Natural killer cell treated with Interleukin-12 subunit alpha and Interleukin-12 subunit beta and Interleukin-15 and Interleukin-18, amount 100 ng/mL, for 72 hours (primary cell): ENCODE measurements at regions not wholly inside any gene's neighbourhood (a gene's known extent, or its start where the extent isn't known, plus 50 kb on each side); places are given as distances from the start of the nearest gene placed in this dataset.
"Not testable (repeated sequence)": the region's sequence is repeated elsewhere in the genome, so short reads cannot be mapped to it uniquely, and the experiment has no call there.

Experiments
- ATAC-seq, 2 donors: fragments of 150-1000 bp; cut with Tn5 transposase in 1 of 2; sonication (Bioruptor Pico), chemical (Tn5 transposase) in 1 of 2; 2 replicates each; pipeline ENCODE4 v1.10.0; 2021
- DNase-seq: peaks from one replicate; pipeline ENCODE4 v3.0.0; 2022; ENCODE audit warnings: low spot score
- H3K27ac Mint-ChIP-seq, 2 donors: 1 replicate in 1 of 2; 2 replicates in 1 of 2; pipeline ENCODE4 v1.8.0; 2022; ENCODE audit warnings: mixed read lengths in 2 of 2, mild to moderate bottlenecking in 1 of 2, moderate library complexity in 1 of 2
- H3K27me3 Mint-ChIP-seq, 2 donors: 1 replicate in 1 of 2; 2 replicates in 1 of 2; pipeline ENCODE4 v1.8.0; 2022; ENCODE audit warnings: mixed read lengths in 2 of 2
- H3K36me3 Mint-ChIP-seq: one replicate; pipeline ENCODE4 v1.8.0; 2022; ENCODE audit warnings: mixed read lengths
- H3K4me1 Mint-ChIP-seq, 2 donors: 1 replicate in 1 of 2; 2 replicates in 1 of 2; pipeline ENCODE4 v1.8.0; 2022; ENCODE audit warnings: low read depth in 2 of 2, mixed read lengths in 2 of 2, mild to moderate bottlenecking in 1 of 2
- H3K4me3 Mint-ChIP-seq: one replicate; pipeline ENCODE4 v1.8.0; 2022; ENCODE audit warnings: mixed read lengths
- H3K9me3 Mint-ChIP-seq: 2 replicates; pipeline ENCODE4 v1.8.0; 2022; ENCODE audit warnings: mixed read lengths

GRCh38 chr14:103230658-103231334 is 103.2 kb upstream of the EIF5 start:
- peaks cover 15 to 23% of the 10 kb centered on the region in 2 donors for H3K27me3 Mint-ChIP-seq
- H3K27ac Mint-ChIP-seq: no peak overlapping the region
- no peaks in the 10 kb centered on the region for H3K36me3 Mint-ChIP-seq
- H3K4me1 Mint-ChIP-seq: no peaks in the 10 kb centered on the region
- DNase-seq (no peak), ATAC-seq (no peak)
- H3K4me3 Mint-ChIP-seq: no peak overlapping the region
- no peaks in the 10 kb centered on the region for H3K9me3 Mint-ChIP-seq

GRCh38 chr14:103231376-103232019 is 102.5 kb upstream of the EIF5 start:
- H3K4me1 Mint-ChIP-seq: no peaks in the 10 kb centered on the region
- H3K36me3 Mint-ChIP-seq: no peaks in the 10 kb centered on the region
- no peak overlapping the region for H3K4me3 Mint-ChIP-seq
- ATAC-seq: peak in 1 of 2 donors; percentile 21
- no peaks in the 10 kb centered on the region for H3K9me3 Mint-ChIP-seq
- DNase-seq: no peak
- H3K27ac Mint-ChIP-seq: no peak overlapping the region
- peaks cover 19 to 30% of the 10 kb centered on the region in 2 donors for H3K27me3 Mint-ChIP-seq

GRCh38 chr14:103232031-103232808 is 101.8 kb upstream of the EIF5 start:
- ATAC-seq (no peak), DNase-seq (no peak)
- Mint-ChIP-seq H3K4me3 (no peak overlapping the region), H3K4me1 (no peaks in the 10 kb centered on the region), H3K36me3 (peaks cover under 1% of the 10 kb centered on the region), H3K9me3 (peaks cover under 1% of the 10 kb centered on the region), H3K27ac (no peak overlapping the region), H3K27me3 (peaks cover 19 to 30% of the 10 kb centered on the region in 2 donors)

GRCh38 chr14:103232831-103233319 is 101.2 kb upstream of the EIF5 start:
- H3K36me3 Mint-ChIP-seq: peaks cover 7% of the 10 kb centered on the region
- no peak overlapping the region for H3K27ac Mint-ChIP-seq
- H3K4me1 Mint-ChIP-seq: no peaks in the 10 kb centered on the region
- peaks cover 19 to 30% of the 10 kb centered on the region in 2 donors for H3K27me3 Mint-ChIP-seq
- DNase-seq (no peak), ATAC-seq (no peak)
- no peak overlapping the region for H3K4me3 Mint-ChIP-seq
- peaks cover 3% of the 10 kb centered on the region for H3K9me3 Mint-ChIP-seq

GRCh38 chr14:103233328-103233727 is 100.7 kb upstream of the EIF5 start:
- Mint-ChIP-seq H3K36me3 (peaks cover 12% of the 10 kb centered on the region), H3K4me3 (no peak overlapping the region), H3K27ac (no peak overlapping the region), H3K9me3 (peaks cover 7% of the 10 kb centered on the region), H3K4me1 (no peaks in the 10 kb centered on the region), H3K27me3 (peaks cover 19 to 30% of the 10 kb centered on the region in 2 donors)
- ATAC-seq: no peak
- no peak for DNase-seq

GRCh38 chr14:103234826-103235225 is 99.2 kb upstream of the EIF5 start:
- H3K36me3 Mint-ChIP-seq: peaks cover 14% of the 10 kb centered on the region
- H3K4me3 Mint-ChIP-seq, DNase-seq, H3K4me1 Mint-ChIP-seq, H3K9me3 Mint-ChIP-seq, H3K27ac Mint-ChIP-seq, ATAC-seq: not testable (repeated sequence)
- peaks cover 18 to 30% of the 10 kb centered on the region in 2 donors for H3K27me3 Mint-ChIP-seq

GRCh38 chr14:103235506-103235905 is 98.5 kb upstream of the EIF5 start:
- peaks cover 18 to 30% of the 10 kb centered on the region in 2 donors for H3K27me3 Mint-ChIP-seq
- not testable (repeated sequence) for ATAC-seq, H3K9me3 Mint-ChIP-seq, H3K4me1 Mint-ChIP-seq, H3K4me3 Mint-ChIP-seq, H3K27ac Mint-ChIP-seq, DNase-seq
- H3K36me3 Mint-ChIP-seq: peaks cover 14% of the 10 kb centered on the region

- Mint-ChIP-seq H3K27me3 (peaks cover 24 to 40% of the 10 kb centered on the region in 2 donors), H3K36me3 (peaks cover 14% of the 10 kb centered on the region), H3K27ac (no peak overlapping the region), H3K4me1 (no peaks in the 10 kb centered on the region), H3K9me3 (peaks cover 9% of the 10 kb centered on the region), H3K4me3 (no peak overlapping the region)
- DNase-seq (no peak), ATAC-seq (no peak)
These were observed 94.3 kb upstream of the EIF5 start for GRCh38 chr14:103239751-103240150.

- peaks cover 14% of the 10 kb centered on the region for H3K36me3 Mint-ChIP-seq
- DNase-seq (no peak), ATAC-seq (no peak)
- no peak overlapping the region for H3K27ac Mint-ChIP-seq
- H3K4me3 Mint-ChIP-seq: no peak overlapping the region
- peaks cover 9% of the 10 kb centered on the region for H3K9me3 Mint-ChIP-seq
- peaks cover 20 to 31% of the 10 kb centered on the region in 2 donors for H3K27me3 Mint-ChIP-seq
- no peaks in the 10 kb centered on the region for H3K4me1 Mint-ChIP-seq
These were observed 92.5 kb upstream of the EIF5 start for GRCh38 chr14:103241531-103241930.

GRCh38 chr14:103243764-103244737 is 90.0 kb upstream of the EIF5 start:
- DNase-seq (no peak), ATAC-seq (no peak)
- Mint-ChIP-seq H3K4me1 (no peaks in the 10 kb centered on the region), H3K27me3 (peaks cover 22 to 39% of the 10 kb centered on the region in 2 donors), H3K4me3 (no peak overlapping the region), H3K36me3 (no peaks in the 10 kb centered on the region), H3K9me3 (no peaks in the 10 kb centered on the region), H3K27ac (no peak overlapping the region)

- not testable (repeated sequence) for H3K36me3 Mint-ChIP-seq, H3K27ac Mint-ChIP-seq, DNase-seq, H3K4me1 Mint-ChIP-seq, H3K4me3 Mint-ChIP-seq, ATAC-seq, H3K9me3 Mint-ChIP-seq
- peaks cover 24 to 45% of the 10 kb centered on the region in 2 donors for H3K27me3 Mint-ChIP-seq
These were observed 88.4 kb upstream of the EIF5 start for GRCh38 chr14:103245624-103246031.

- Mint-ChIP-seq H3K9me3 (no peaks in the 10 kb centered on the region), H3K27me3 (peaks cover 23 to 45% of the 10 kb centered on the region in 2 donors), H3K36me3 (no peaks in the 10 kb centered on the region), H3K4me3 (no peak overlapping the region), H3K27ac (no peak overlapping the region), H3K4me1 (no peaks in the 10 kb centered on the region)
- no peak for ATAC-seq
- DNase-seq: no peak
These were observed 88.0 kb upstream of the EIF5 start for GRCh38 chr14:103246070-103246469.

GRCh38 chr14:103247169-103247606 is 86.8 kb upstream of the EIF5 start:
- ATAC-seq (no peak), DNase-seq (no peak)
- no peak overlapping the region for H3K4me3 Mint-ChIP-seq
- H3K36me3 Mint-ChIP-seq: no peaks in the 10 kb centered on the region
- no peaks in the 10 kb centered on the region for H3K9me3 Mint-ChIP-seq
- H3K4me1 Mint-ChIP-seq: no peaks in the 10 kb centered on the region
- H3K27ac Mint-ChIP-seq: no peak overlapping the region
- H3K27me3 Mint-ChIP-seq: peaks cover 24 to 44% of the 10 kb centered on the region in 2 donors
